HG03575 (cell line): ENCODE measurements at regions not wholly inside any gene's neighbourhood (a gene's known extent, or its start where the extent isn't known, plus 50 kb on each side); places are given as distances from the start of the nearest gene placed in this dataset.

ENCODE experiments used
- ATAC-seq: cut with Tn5 transposase; IDR thresholded peaks from one replicate; pipeline ENCODE4 v1.9.1; 2021; ENCODE audit not compliant: unreplicated experiment, insufficient number of reproducible peaks, low FRiP score; ENCODE audit errors: extremely low read depth

DNA sequence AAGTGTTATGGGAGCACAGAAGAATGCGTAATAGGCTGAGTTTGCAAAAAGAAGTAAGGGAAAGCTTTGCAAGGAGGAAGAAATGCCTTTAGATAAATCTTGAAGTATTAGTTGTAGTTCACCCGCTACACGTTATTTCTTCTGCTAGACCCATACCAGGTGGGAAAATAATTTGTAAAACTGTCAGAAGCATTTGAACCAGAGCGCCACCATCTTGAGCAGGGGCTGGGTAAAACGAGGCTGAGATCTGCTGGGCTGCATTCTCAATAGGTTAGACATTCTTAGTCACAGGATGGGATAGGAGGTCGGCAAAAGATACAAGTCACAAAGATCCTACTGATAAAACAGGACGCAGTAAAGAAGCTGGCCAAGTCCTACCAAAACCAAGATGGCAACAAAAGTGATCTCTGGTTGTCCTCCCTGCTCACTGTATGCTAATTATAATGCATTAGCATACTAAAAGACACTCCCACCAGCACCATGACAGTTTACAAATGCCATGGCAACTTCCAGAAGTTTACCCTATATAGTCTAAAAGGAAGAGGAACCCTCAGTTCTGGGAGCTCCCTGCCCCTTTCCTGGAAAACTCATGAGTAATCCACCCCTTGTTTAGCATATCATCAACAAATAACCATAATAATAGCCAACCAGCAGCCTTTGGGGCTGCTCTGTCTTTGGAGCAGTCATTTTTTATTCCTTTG is 50.0 kb upstream of the ZNF280D start:
- ATAC-seq = no peak
